ENCODE measurements at regions not wholly inside any gene's neighbourhood (a gene's known extent, or its start where the extent isn't known, plus 50 kb on each side); places are given as distances from the start of the nearest gene placed in this dataset.
"Not testable (repeated sequence)": the region's sequence is repeated elsewhere in the genome, so short reads cannot be mapped to it uniquely, and the experiment has no call there.

GRCh38 chr16:52655156-52655555 is 108.2 kb upstream of the TOX3 start:
- TF ChIP-seq CTCF (conservative IDR thresholded peaks at IDR 0.05; ENCODE audit: low read depth, low read length); EZH2 (IDR thresholded peaks at IDR 0.05; ENCODE audit: low read length, unreplicated experiment): not testable (repeated sequence)

Measured in PC-3 (cell line).